ENCODE measurements at regions not wholly inside any gene's neighbourhood (a gene's known extent, or its start where the extent isn't known, plus 50 kb on each side); places are given as distances from the start of the nearest gene placed in this dataset.
A peak's percentile ranks its signal among the peaks of the same experiment; 100 is the strongest.

DNA sequence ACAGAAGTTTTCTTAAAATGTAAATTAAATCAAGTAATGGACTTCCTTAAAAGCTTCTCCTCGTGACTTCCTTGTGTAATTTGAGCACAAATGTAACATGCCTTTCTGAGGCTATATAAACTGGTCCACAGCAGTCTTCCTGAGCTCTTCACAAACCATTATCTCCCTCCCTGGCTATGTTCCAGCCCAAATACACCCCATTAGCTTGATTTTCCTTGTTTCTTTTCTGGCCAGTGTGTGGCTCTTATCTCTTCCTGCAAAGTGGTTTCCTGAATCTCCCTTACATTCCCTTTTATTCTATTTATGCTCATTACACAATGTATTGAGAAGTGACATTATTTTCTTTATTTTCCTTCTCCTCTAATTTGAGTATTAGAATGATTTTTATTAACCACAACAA, 1085.3 kb upstream of the PCDH10 start:
- ATAC-seq (ENCODE audit: low read depth), result no peak
- H3K4me3 ChIP-seq (ENCODE audit: severe bottlenecking), result no peak overlapping the region
- DNase-seq (ENCODE audit: low spot score), result no peak
- TF ChIP-seq, protein P1, sequence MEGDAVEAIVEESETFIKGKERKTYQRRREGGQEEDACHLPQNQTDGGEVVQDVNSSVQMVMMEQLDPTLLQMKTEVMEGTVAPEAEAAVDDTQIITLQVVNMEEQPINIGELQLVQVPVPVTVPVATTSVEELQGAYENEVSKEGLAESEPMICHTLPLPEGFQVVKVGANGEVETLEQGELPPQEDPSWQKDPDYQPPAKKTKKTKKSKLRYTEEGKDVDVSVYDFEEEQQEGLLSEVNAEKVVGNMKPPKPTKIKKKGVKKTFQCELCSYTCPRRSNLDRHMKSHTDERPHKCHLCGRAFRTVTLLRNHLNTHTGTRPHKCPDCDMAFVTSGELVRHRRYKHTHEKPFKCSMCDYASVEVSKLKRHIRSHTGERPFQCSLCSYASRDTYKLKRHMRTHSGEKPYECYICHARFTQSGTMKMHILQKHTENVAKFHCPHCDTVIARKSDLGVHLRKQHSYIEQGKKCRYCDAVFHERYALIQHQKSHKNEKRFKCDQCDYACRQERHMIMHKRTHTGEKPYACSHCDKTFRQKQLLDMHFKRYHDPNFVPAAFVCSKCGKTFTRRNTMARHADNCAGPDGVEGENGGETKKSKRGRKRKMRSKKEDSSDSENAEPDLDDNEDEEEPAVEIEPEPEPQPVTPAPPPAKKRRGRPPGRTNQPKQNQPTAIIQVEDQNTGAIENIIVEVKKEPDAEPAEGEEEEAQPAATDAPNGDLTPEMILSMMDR (IDR thresholded peaks at IDR 0.05; ENCODE audit: poor library complexity, severe bottlenecking), result no peak
- peaks cover 15% of the 10 kb centered on the region for H3K4me1 ChIP-seq (ENCODE audit: insufficient read depth, poor library complexity, severe bottlenecking)
- no peaks in the 10 kb centered on the region for H3K36me3 ChIP-seq (ENCODE audit: low read depth)
- H3K27me3 ChIP-seq (ENCODE audit: insufficient read depth, poor library complexity, severe bottlenecking), result no peaks in the 10 kb centered on the region
- H3K27ac ChIP-seq (ENCODE audit: poor library complexity, severe bottlenecking), result no peak overlapping the region
- H3K9me3 ChIP-seq (ENCODE audit: severe bottlenecking), result no peaks in the 10 kb centered on the region

DNA sequence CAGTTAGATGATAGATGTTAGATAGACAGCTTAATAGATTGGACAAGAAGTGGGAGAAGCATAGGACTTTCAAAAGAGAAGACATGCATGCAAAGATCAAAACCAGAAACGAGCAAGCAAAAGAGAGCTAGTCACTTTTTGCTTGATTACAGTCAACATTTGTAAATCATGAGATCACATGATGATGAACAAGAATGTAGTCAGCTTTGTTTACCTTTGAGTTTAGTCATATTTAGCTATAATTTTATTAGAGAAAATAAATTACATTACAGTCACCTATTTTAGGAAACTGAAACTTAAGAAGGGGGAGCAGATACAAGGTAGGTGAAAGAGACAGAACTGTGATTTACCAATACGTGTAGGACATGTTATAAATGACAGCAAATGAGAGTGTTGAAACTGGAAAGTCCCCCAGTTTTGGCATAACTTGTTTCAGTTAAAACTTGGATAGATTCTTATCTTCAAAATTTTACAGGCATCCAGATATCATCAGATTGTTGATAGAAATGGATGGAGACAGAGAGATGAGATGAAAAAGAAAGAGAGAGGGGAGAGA, 1083.1 kb upstream of the PCDH10 start:
- Histone ChIP-seq H3K27ac (ENCODE audit: poor library complexity, severe bottlenecking) (no peak overlapping the region), H3K4me1 (ENCODE audit: insufficient read depth, poor library complexity, severe bottlenecking) (peaks cover 9% of the 10 kb centered on the region), H3K36me3 (ENCODE audit: low read depth) (no peaks in the 10 kb centered on the region), H3K4me3 (ENCODE audit: severe bottlenecking) (no peak overlapping the region), H3K9me3 (ENCODE audit: severe bottlenecking) (no peaks in the 10 kb centered on the region), H3K27me3 (ENCODE audit: insufficient read depth, poor library complexity, severe bottlenecking) (no peaks in the 10 kb centered on the region)
- TF ChIP-seq, protein P1 (IDR thresholded peaks at IDR 0.05; ENCODE audit: poor library complexity, severe bottlenecking), result no peak
- peak; percentile 73 for ATAC-seq (ENCODE audit: low read depth)
- no peak for DNase-seq (ENCODE audit: low spot score)

DNA sequence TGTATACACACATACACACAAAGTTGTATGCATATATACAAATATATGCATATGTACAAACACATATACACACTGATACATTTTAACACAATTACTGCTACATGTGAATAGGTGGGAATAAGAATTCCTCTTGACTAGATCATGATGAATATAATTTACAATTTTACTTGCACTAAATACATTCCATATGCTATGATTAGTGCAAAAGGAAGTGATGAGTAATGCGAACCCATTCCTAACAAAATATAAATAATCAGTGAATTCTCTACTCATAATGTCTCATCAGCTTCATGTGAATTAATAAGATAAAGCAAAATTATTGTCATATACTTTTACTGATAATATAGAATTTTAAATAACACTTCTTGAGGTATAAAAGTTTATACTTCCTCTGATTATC, 1077.3 kb upstream of the PCDH10 start:
- H3K4me1 ChIP-seq (ENCODE audit: insufficient read depth, poor library complexity, severe bottlenecking), result peaks cover 8% of the 10 kb centered on the region
- TF ChIP-seq, protein P1 (IDR thresholded peaks at IDR 0.05; ENCODE audit: poor library complexity, severe bottlenecking), result no peak
- DNase-seq (ENCODE audit: low spot score), result no peak
- no peaks in the 10 kb centered on the region for H3K27me3 ChIP-seq (ENCODE audit: insufficient read depth, poor library complexity, severe bottlenecking)
- H3K27ac ChIP-seq (ENCODE audit: poor library complexity, severe bottlenecking), result peak overlapping the region; percentile 30
- H3K9me3 ChIP-seq (ENCODE audit: severe bottlenecking), result no peaks in the 10 kb centered on the region
- ATAC-seq (ENCODE audit: low read depth), result peak; percentile 85
- H3K36me3 ChIP-seq (ENCODE audit: low read depth), result no peaks in the 10 kb centered on the region
- H3K4me3 ChIP-seq (ENCODE audit: severe bottlenecking), result no peak overlapping the region

GRCh38 chr4:132076829-132077228, 1072.3 kb upstream of the PCDH10 start:
- Histone ChIP-seq H3K4me3 (ENCODE audit: severe bottlenecking) (no peak overlapping the region), H3K27me3 (ENCODE audit: insufficient read depth, poor library complexity, severe bottlenecking) (no peaks in the 10 kb centered on the region), H3K4me1 (ENCODE audit: insufficient read depth, poor library complexity, severe bottlenecking) (peaks cover 4% of the 10 kb centered on the region), H3K36me3 (ENCODE audit: low read depth) (no peaks in the 10 kb centered on the region), H3K9me3 (ENCODE audit: severe bottlenecking) (no peaks in the 10 kb centered on the region), H3K27ac (ENCODE audit: poor library complexity, severe bottlenecking) (no peak overlapping the region)
- no peak for ATAC-seq (ENCODE audit: low read depth)
- TF ChIP-seq, protein P1 (IDR thresholded peaks at IDR 0.05; ENCODE audit: poor library complexity, severe bottlenecking), result no peak
- no peak for DNase-seq (ENCODE audit: low spot score)

DNA sequence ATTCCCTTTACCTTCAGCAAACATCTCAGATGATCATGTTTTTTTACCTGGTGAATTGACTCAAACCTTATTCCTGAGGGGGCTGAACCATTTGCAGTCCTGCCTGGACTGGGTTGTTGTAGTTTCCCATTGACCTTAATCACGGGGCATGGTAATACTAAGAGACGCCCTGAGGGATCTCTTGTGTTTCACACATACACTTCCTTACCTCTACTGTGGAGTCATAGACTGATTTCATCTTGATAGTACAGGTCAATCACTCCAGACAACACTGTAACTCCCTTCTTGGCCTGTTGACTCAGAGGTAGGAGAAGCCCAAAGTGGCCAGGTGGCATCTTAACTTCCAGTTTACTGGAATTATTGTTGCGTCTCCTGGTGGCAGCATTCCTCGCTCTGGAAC, 1064.0 kb upstream of the PCDH10 start:
- Histone ChIP-seq H3K36me3 (ENCODE audit: low read depth) (no peaks in the 10 kb centered on the region), H3K4me3 (ENCODE audit: severe bottlenecking) (no peak overlapping the region), H3K4me1 (ENCODE audit: insufficient read depth, poor library complexity, severe bottlenecking) (no peaks in the 10 kb centered on the region), H3K27ac (ENCODE audit: poor library complexity, severe bottlenecking) (no peak overlapping the region), H3K27me3 (ENCODE audit: insufficient read depth, poor library complexity, severe bottlenecking) (no peaks in the 10 kb centered on the region), H3K9me3 (ENCODE audit: severe bottlenecking) (no peaks in the 10 kb centered on the region)
- ATAC-seq (ENCODE audit: low read depth) (no peak), DNase-seq (ENCODE audit: low spot score) (no peak)
- TF ChIP-seq, protein P1 (IDR thresholded peaks at IDR 0.05; ENCODE audit: poor library complexity, severe bottlenecking), result no peak

All from RWPE2 (cell line).